Mesenchymal stem cell (in vitro differentiated cells and primary cell): ENCODE measurements at regions not wholly inside any gene's neighbourhood (a gene's known extent, or its start where the extent isn't known, plus 50 kb on each side); places are given as distances from the start of the nearest gene placed in this dataset.

Experiments
- DNase-seq: peaks from one replicate; pipeline ENCODE4 v3.0.0-alpha.2; 2013
- H2AFZ ChIP-seq: one replicate; pipeline ENCODE4 v1.6.1; 2013; ENCODE audit warnings: low read depth, mild to moderate bottlenecking, control low read depth, inconsistent platforms, low read length, moderate library complexity
- H2AK5ac ChIP-seq: 2 replicates; pipeline ENCODE4 v1.6.1; 2013; ENCODE audit warnings: low read length, moderate library complexity, mild to moderate bottlenecking, inconsistent platforms; ENCODE audit not compliant: severe bottlenecking
- H2BK120ac ChIP-seq: one replicate; pipeline ENCODE4 v1.6.1; 2013; ENCODE audit warnings: low read depth, mild to moderate bottlenecking, inconsistent platforms, low read length, moderate library complexity
- H2BK12ac ChIP-seq, 2 experiments: one replicate each; pipeline ENCODE4 v1.6.1; 2013; ENCODE audit warnings: inconsistent platforms in 2 of 2, low read length in 2 of 2, mild to moderate bottlenecking in 2 of 2, moderate library complexity in 2 of 2, control low read depth in 1 of 2
- H2BK15ac ChIP-seq: one replicate; pipeline ENCODE4 v1.6.1; 2013; ENCODE audit warnings: mild to moderate bottlenecking, low read depth, inconsistent platforms; ENCODE audit not compliant: poor library complexity, severe bottlenecking
- H2BK5ac ChIP-seq: 2 replicates; pipeline ENCODE4 v1.6.1; 2013; ENCODE audit warnings: low read depth, mild to moderate bottlenecking, low read length, control low read depth, inconsistent platforms; ENCODE audit not compliant: poor library complexity, severe bottlenecking
- H3K14ac ChIP-seq, 2 experiments: one replicate each; pipeline ENCODE4 v1.6.1; 2013; ENCODE audit warnings: inconsistent platforms in 2 of 2, low read length in 2 of 2, control low read depth in 1 of 2, mild to moderate bottlenecking in 1 of 2, moderate library complexity in 1 of 2
- H3K18ac ChIP-seq, 2 experiments: one replicate each; pipeline ENCODE4 v1.6.1; 2013; ENCODE audit warnings: inconsistent platforms in 2 of 2, low read length in 2 of 2, control low read depth in 1 of 2, low read depth in 1 of 2, mild to moderate bottlenecking in 1 of 2
- H3K23ac ChIP-seq, 2 experiments: one replicate each; pipeline ENCODE4 v1.6.1; 2013; ENCODE audit warnings: inconsistent platforms in 2 of 2, low read length in 2 of 2, mild to moderate bottlenecking in 2 of 2, moderate library complexity in 2 of 2, control low read depth in 1 of 2
- H3K27ac ChIP-seq: 2 replicates; pipeline ENCODE4 v1.5.1; 2013; ENCODE audit warnings: mild to moderate bottlenecking, moderate library complexity, low read length, control low read depth, inconsistent platforms; ENCODE audit not compliant: poor library complexity, severe bottlenecking
- H3K27me3 ChIP-seq, 2 experiments: 2 replicates each; pipeline versions ENCODE4 v1.6.1 to v1.7.0; 2013; ENCODE audit warnings: low read length in 2 of 2, mild to moderate bottlenecking in 2 of 2, moderate library complexity in 2 of 2, control low read depth in 1 of 2, inconsistent platforms in 1 of 2; ENCODE audit not compliant: control insufficient read depth in 1 of 2, insufficient read depth in 1 of 2
- H3K36me3 ChIP-seq, 2 experiments: 2 replicates each; pipeline versions ENCODE4 v1.6.1 to v1.7.0; 2013; ENCODE audit warnings: low read length in 2 of 2, control low read depth in 1 of 2, inconsistent platforms in 1 of 2, low read depth in 1 of 2, mild to moderate bottlenecking in 1 of 2; ENCODE audit not compliant: insufficient read depth in 2 of 2, control insufficient read depth in 1 of 2
- H3K4ac ChIP-seq, 2 experiments: one replicate each; pipeline ENCODE4 v1.6.1; 2013; ENCODE audit warnings: inconsistent platforms in 2 of 2, low read length in 2 of 2, mild to moderate bottlenecking in 2 of 2, moderate library complexity in 2 of 2, control low read depth in 1 of 2, low read depth in 1 of 2
- H3K4me1 ChIP-seq: 2 replicates; pipeline ENCODE4 v1.6.1; 2013; ENCODE audit warnings: low read depth, low read length, control low read depth; ENCODE audit not compliant: control insufficient read depth, insufficient read depth
- H3K4me2 ChIP-seq: 2 replicates; pipeline ENCODE4 v1.6.1; 2013; ENCODE audit warnings: low read length, mild to moderate bottlenecking, inconsistent platforms; ENCODE audit not compliant: poor library complexity, severe bottlenecking
- H3K4me3 ChIP-seq, 2 experiments: 2 replicates each; pipeline versions ENCODE4 v1.5.1 to v1.7.0; 2013; ENCODE audit warnings: low read length in 2 of 2, mild to moderate bottlenecking in 2 of 2, control low read depth in 1 of 2, low read depth in 1 of 2; ENCODE audit not compliant: insufficient read depth in 1 of 2
- H3K79me1 ChIP-seq: replicated peaks from 2 replicates; pipeline ENCODE4 v1.6.1; 2013; ENCODE audit warnings: mild to moderate bottlenecking, control low read depth, low read length, inconsistent platforms; ENCODE audit not compliant: poor library complexity, severe bottlenecking
- H3K9ac ChIP-seq: 2 replicates; pipeline ENCODE4 v1.7.0; 2013; ENCODE audit warnings: mild to moderate bottlenecking, low read length, moderate library complexity
- H3K9me3 ChIP-seq: 2 replicates; pipeline ENCODE4 v1.7.0; 2013; ENCODE audit warnings: mild to moderate bottlenecking, low read length; ENCODE audit not compliant: control insufficient read depth
- H4K8ac ChIP-seq: one replicate; pipeline ENCODE4 v1.6.1; 2013; ENCODE audit warnings: inconsistent platforms, mild to moderate bottlenecking, low read length, moderate library complexity
- H4K91ac ChIP-seq: one replicate; pipeline ENCODE4 v1.6.1; 2013; ENCODE audit warnings: mild to moderate bottlenecking, low read length, inconsistent platforms
- WGBS: methylation state at CpG from one replicate; pipeline ENCODE4 v1.1.7; 2013; ENCODE audit warnings: mixed read lengths; 5-methylcytosine and 5-hydroxymethylcytosine counted together

GRCh38 chr13:95441326-95441725 is 111.2 kb upstream of the CLDN10 start:
- Histone ChIP-seq H3K4me2 (no peak overlapping the region), H3K4me3 (no peak overlapping the region), H3K79me1 (no peaks in the 10 kb centered on the region), H2AK5ac (no peak overlapping the region), H3K9me3 (no peaks in the 10 kb centered on the region), H3K9ac (no peak overlapping the region), H2BK12ac (no peak overlapping the region), H3K27me3 (peaks cover 37 to 38% of the 10 kb centered on the region in 2 experiments), H3K4ac (no peak overlapping the region), H4K8ac (no peak overlapping the region), H3K18ac (no peak overlapping the region), H3K14ac (no peak overlapping the region), H3K23ac (no peak overlapping the region), H3K4me1 (no peaks in the 10 kb centered on the region), H3K27ac (no peak overlapping the region), H3K36me3 (no peaks in the 10 kb centered on the region), H4K91ac (no peak overlapping the region), H2BK5ac (no peak overlapping the region), H2BK120ac (no peak overlapping the region), H2BK15ac (no peak overlapping the region), H2AFZ (no peak overlapping the region)
- WGBS, result 86% methylated on average over 3 of the region's 3 CpGs
- no peak for DNase-seq

DNA sequence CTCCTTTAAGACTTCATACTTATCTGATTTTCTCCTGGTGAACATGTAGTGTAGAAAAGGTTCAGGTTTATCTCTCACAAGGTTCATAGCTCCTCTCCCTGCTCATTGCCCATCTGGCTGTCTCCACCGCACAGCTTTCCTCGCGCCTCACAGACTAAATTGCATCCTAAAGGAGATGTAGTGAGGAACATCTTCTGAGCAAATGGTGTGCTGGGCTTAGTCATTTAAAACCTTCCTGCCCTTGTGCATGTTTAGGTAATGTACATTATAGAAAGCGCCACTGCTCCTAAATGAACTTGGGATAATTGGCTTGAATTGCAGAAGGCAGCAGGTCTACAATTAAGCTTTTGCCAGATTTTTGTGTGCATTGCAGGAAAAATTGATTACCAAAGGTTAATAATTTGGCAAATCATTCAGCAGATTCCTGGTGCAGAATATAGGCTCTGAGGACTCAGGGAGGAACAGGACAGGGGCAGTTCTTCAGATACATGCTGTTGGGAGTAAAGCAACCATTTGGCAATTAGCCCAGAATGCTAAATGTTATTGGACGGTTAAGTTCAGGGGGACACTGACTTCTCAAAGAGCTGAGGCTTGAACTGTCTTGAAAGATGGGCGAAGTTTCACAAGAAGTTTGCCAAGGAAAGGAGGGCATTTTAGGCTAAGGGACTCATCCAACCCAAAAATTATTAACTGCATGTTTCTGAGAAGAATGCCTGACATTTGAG is 108.4 kb upstream of the CLDN10 start:
- no peak overlapping the region for H3K4me2 ChIP-seq
- no peak overlapping the region for H3K4ac ChIP-seq
- no peaks in the 10 kb centered on the region for H3K4me1 ChIP-seq
- no peak overlapping the region for H3K23ac ChIP-seq
- H2BK15ac ChIP-seq, result no peak overlapping the region
- no peak overlapping the region for H2AFZ ChIP-seq
- no peak overlapping the region for H2AK5ac ChIP-seq
- 95% methylated on average over 6 of the region's 6 CpGs for WGBS
- no peak overlapping the region for H4K91ac ChIP-seq
- H3K9me3 ChIP-seq, result no peaks in the 10 kb centered on the region
- no peak overlapping the region for H3K27ac ChIP-seq
- no peak overlapping the region for H3K4me3 ChIP-seq
- no peak overlapping the region for H4K8ac ChIP-seq
- no peak for DNase-seq
- H3K79me1 ChIP-seq, result no peaks in the 10 kb centered on the region
- no peak overlapping the region for H2BK120ac ChIP-seq
- H2BK5ac ChIP-seq, result no peak overlapping the region
- H2BK12ac ChIP-seq, result no peak overlapping the region
- H3K9ac ChIP-seq, result no peak overlapping the region
- peaks cover 54 to 55% of the 10 kb centered on the region in 2 experiments for H3K27me3 ChIP-seq
- H3K18ac ChIP-seq, result no peak overlapping the region
- no peaks in the 10 kb centered on the region for H3K36me3 ChIP-seq
- no peak overlapping the region for H3K14ac ChIP-seq

DNA sequence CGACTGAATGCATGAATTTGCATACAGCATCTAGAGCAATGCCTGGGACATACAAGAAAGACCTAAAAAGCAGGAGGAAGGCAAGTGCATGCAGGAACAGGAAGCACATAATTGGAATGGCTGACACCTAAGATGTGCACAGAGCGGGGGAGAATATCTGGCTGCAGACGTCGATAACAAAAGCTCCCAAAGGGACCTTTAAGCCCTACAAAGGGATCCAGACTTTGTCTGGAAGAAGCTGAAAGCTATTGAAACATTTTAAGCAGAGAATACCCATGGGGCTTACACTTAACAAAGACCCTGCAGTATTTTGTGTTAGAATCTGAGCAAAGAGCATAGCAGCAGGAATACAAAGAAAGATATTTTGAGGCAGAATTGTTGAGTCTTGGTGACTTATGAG is 107.4 kb upstream of the CLDN10 start:
- H3K4ac ChIP-seq, result no peak overlapping the region
- H3K14ac ChIP-seq, result no peak overlapping the region
- no peak overlapping the region for H2BK5ac ChIP-seq
- no peak overlapping the region for H4K8ac ChIP-seq
- no peak overlapping the region for H2AK5ac ChIP-seq
- H3K79me1 ChIP-seq, result no peaks in the 10 kb centered on the region
- no peaks in the 10 kb centered on the region for H3K36me3 ChIP-seq
- H3K4me3 ChIP-seq, result no peak overlapping the region
- H2BK12ac ChIP-seq, result no peak overlapping the region
- 69% methylated on average over 4 of the region's 4 CpGs for WGBS
- H3K9ac ChIP-seq, result no peak overlapping the region
- no peak overlapping the region for H3K4me2 ChIP-seq
- peaks cover 54 to 55% of the 10 kb centered on the region in 2 experiments for H3K27me3 ChIP-seq
- no peak overlapping the region for H2BK120ac ChIP-seq
- H2BK15ac ChIP-seq, result no peak overlapping the region
- no peak overlapping the region for H3K18ac ChIP-seq
- no peaks in the 10 kb centered on the region for H3K4me1 ChIP-seq
- H4K91ac ChIP-seq, result no peak overlapping the region
- H2AFZ ChIP-seq, result no peak overlapping the region
- no peak overlapping the region for H3K27ac ChIP-seq
- DNase-seq, result no peak
- H3K23ac ChIP-seq, result no peak overlapping the region
- H3K9me3 ChIP-seq, result no peaks in the 10 kb centered on the region

DNA sequence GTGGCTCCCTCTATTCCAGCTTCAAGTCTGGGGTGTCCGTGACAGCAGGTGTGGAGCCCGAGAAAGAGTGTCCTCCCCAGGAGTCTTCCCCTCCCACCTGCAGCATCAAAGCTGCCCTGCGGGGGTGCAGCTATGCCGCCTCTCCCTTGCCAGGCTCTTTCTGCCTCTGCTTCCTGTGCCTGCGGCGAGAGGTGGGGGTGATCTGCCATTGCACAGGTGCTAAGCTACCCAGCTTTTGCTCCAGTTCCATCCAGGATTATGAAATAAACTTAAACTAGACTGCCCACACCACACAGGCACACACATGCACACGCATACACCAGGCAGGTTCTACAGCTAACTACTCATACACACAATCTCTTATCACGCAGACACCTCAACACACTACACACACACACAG is 104.7 kb upstream of the CLDN10 start:
- no peak overlapping the region for H2BK120ac ChIP-seq
- WGBS, result 75% methylated on average over 8 of the region's 8 CpGs

More for the DNA sequence above, 104.7 kb upstream of the CLDN10 start:
- no peaks in the 10 kb centered on the region for H3K4me1 ChIP-seq
- no peak overlapping the region for H3K9ac ChIP-seq
- no peak overlapping the region for H3K23ac ChIP-seq
- H4K91ac ChIP-seq, result no peak overlapping the region
- no peaks in the 10 kb centered on the region for H3K9me3 ChIP-seq
- H3K4me3 ChIP-seq, result no peak overlapping the region
- no peak overlapping the region for H2BK15ac ChIP-seq
- H2AK5ac ChIP-seq, result no peak overlapping the region
- H3K18ac ChIP-seq, result no peak overlapping the region
- H4K8ac ChIP-seq, result no peak overlapping the region
- no peaks in the 10 kb centered on the region for H3K36me3 ChIP-seq
- no peaks in the 10 kb centered on the region for H3K79me1 ChIP-seq
- H2AFZ ChIP-seq, result no peak overlapping the region
- no peak overlapping the region for H3K4me2 ChIP-seq
- no peak overlapping the region for H2BK12ac ChIP-seq
- H3K4ac ChIP-seq, result no peak overlapping the region
- H2BK5ac ChIP-seq, result no peak overlapping the region
- DNase-seq, result no peak
- H3K27ac ChIP-seq, result no peak overlapping the region
- peaks cover 60 to 63% of the 10 kb centered on the region in 2 experiments for H3K27me3 ChIP-seq
- H3K14ac ChIP-seq, result no peak overlapping the region
